Heart left ventricle (tissue), 13 donors: ENCODE measurements at regions not wholly inside any gene's neighbourhood (a gene's known extent, or its start where the extent isn't known, plus 50 kb on each side); places are given as distances from the start of the nearest gene placed in this dataset.

Experiments used
- CTCF ChIP-seq, 12 donors: fragments of 200-600 bp; sonication (generic) in 4 of 12; IDR thresholded peaks; one replicate each; pipeline versions ENCODE4 v1.5.0 to v1.8.0; 2018 to 2022; ENCODE audit warnings: antibody characterized with exemption in 12 of 12, mild to moderate bottlenecking in 5 of 12
- POLR2A ChIP-seq, 2 donors: fragments of 450-650 bp; IDR thresholded peaks; one replicate each; pipeline ENCODE4 v1.6.1; 2017; ENCODE audit warnings: antibody characterized with exemption in 2 of 2, mild to moderate bottlenecking in 2 of 2, moderate library complexity in 2 of 2
- donor health status: ischemic (EF 13 %, LVEDD 7.1; RV severe dilation, severe dysfunction).
- donor health status: DM: no; HTN: yes; CAD: no.
- donor health status: DM: no; HTN: no; CAD: no.
- donor health status: ischemic (EF 25% LVEDD 6.9; RV normal size, moderate dysfunction).
- donor health status: ischemic (EF 25% LVEDD 5.7; RV mildly dilated, moderate dysfunction).
- donor health status: ischemic (EF 35%, LVEDD 5.7; RV mildly dilated, moderate dysfunction).
- donor health status: nonischemic (EF 11% LVEDD 7.7; RV severe dilation, severe dysfunction).
- donor health status: DM: yes; HTN: yes; CAD: no.
- donor health status: PGD.
- donor health status: ischemic (EF 29% LVEDD 5.4; RV normal size, mild dysfunction).
- donor health status: nonischemic (EF 23%, LVEDD 6.1; RV moderate dilation, normal function).

- no peak for TF ChIP-seq CTCF (IDR thresholded peaks at IDR 0.05)
- TF ChIP-seq POLR2A (IDR thresholded peaks at IDR 0.05), result no peak
Measured at GRCh38 chr2:184201246-184201645, 397.1 kb upstream of the ZNF804A start.
